Activated CD4-positive, alpha-beta T cell treated with anti-CD3 and anti-CD28 coated beads, Interleukin-2, Interleukin-4, amounts not matched to agents 100 ng/mL and 50 ng/mL, durations not matched to agents 16 hours and 8 hours (primary cell): ENCODE measurements at regions not wholly inside any gene's neighbourhood (a gene's known extent, or its start where the extent isn't known, plus 50 kb on each side); places are given as distances from the start of the nearest gene placed in this dataset.

ENCODE experiments used
- DNase-seq: peaks from one replicate; pipeline ENCODE4 v3.0.0-alpha.2; 2020; ENCODE audit warnings: low spot score

GRCh38 chr2:95539290-95539689 lies 52.5 kb upstream of the TRIM43 start:
- peak; percentile 4 for DNase-seq

GRCh38 chr2:95539836-95540235 lies 52.0 kb upstream of the TRIM43 start:
- DNase-seq: peak; percentile 62
